Esophagus muscularis mucosa (tissue), 4 donors: ENCODE measurements at regions not wholly inside any gene's neighbourhood (a gene's known extent, or its start where the extent isn't known, plus 50 kb on each side); places are given as distances from the start of the nearest gene placed in this dataset.

ENCODE experiments used
- DNase-seq: peaks from one replicate; pipeline ENCODE4 v3.0.0-alpha.2; 2017; ENCODE audit errors: extremely low spot score
- H3K27ac ChIP-seq, 4 donors: fragments of 200-600 bp; sonication (generic); replicated peaks in 1 of 4; 1 replicate in 3 of 4; 2 replicates in 1 of 4; pipeline ENCODE4 v1.5.1; 2016 to 2019; ENCODE audit warnings: mild to moderate bottlenecking in 1 of 4
- H3K27me3 ChIP-seq, 4 donors: fragments of 200-600 bp; sonication (generic); one replicate each; pipeline versions ENCODE4 v1.5.1 to v1.6.0; 2016 to 2019
- H3K36me3 ChIP-seq, 4 donors: fragments of 200-600 bp; sonication (generic); one replicate each; pipeline ENCODE4 v1.5.1; 2016 to 2019
- H3K4me1 ChIP-seq, 4 donors: fragments of 200-600 bp; sonication (generic); one replicate each; pipeline ENCODE4 v1.5.1; 2016 to 2019
- H3K4me3 ChIP-seq, 4 donors: fragments of 200-600 bp; sonication (generic); 1 replicate in 2 of 4; 2 replicates in 2 of 4; pipeline ENCODE4 v1.5.1; 2016 to 2019; ENCODE audit warnings: mild to moderate bottlenecking in 4 of 4, moderate library complexity in 1 of 4
- H3K9me3 ChIP-seq, 4 donors: fragments of 200-600 bp; sonication (generic); 1 replicate in 3 of 4; 2 replicates in 1 of 4; pipeline ENCODE4 v1.5.1; 2016 to 2019
- EP300 ChIP-seq: sonication (generic); formaldehyde crosslinking; IDR thresholded peaks from one replicate; pipeline ENCODE4 v1.6.1; 2017; ENCODE audit warnings: antibody characterized with exemption
- POLR2A ChIP-seq: fragments of 450-650 bp; IDR thresholded peaks from one replicate; pipeline ENCODE4 v1.6.1; 2017; ENCODE audit warnings: antibody characterized with exemption, moderate library complexity, mild to moderate bottlenecking, low read depth
- POLR2AphosphoS5 ChIP-seq, 2 donors: sonication (generic); formaldehyde crosslinking; IDR thresholded peaks; one replicate each; pipeline ENCODE4 v1.6.1; 2017; ENCODE audit warnings: antibody characterized with exemption in 2 of 2
- WGBS: methylation state at CpG from one replicate; pipeline ENCODE4 v1.1.5; 2018; 5-methylcytosine and 5-hydroxymethylcytosine counted together
- intact Hi-C: fragments of 100-400 bp; cut with DNase I; formaldehyde crosslinking; loops from one replicate; pipeline ENCODE4 v1.15.1; 2023
- TF ChIP-seq, protein P1 (sequence below), 3 experiments: fragments of 200-600 bp in 2 of 3; fragments of 450-650 bp in 1 of 3; sonication (generic) in 2 of 3; IDR thresholded peaks; one replicate each; pipeline ENCODE4 v1.5.1; 2017 to 2019; ENCODE audit warnings: antibody characterized with exemption in 3 of 3, mild to moderate bottlenecking in 2 of 3, moderate library complexity in 1 of 3

DNA sequence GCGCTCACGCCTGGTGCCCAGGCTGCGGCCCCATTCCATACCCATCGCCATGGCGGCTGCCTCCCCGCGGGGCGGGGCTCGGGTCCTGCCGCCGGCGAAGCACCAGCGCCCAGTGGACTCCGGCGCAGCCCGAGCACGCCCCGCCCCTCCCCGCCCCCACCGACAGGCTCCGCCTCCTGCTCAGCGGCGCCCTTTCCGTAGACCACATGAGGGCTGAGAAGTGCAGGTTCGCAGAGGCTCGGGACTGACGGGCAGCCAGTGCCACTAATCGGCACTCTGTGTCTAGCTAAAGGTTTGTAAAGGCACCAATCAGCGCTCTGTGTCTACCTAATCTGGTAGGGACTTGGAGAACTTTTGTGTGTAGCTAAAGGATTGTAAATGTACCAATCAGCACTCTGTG, 352.2 kb upstream of the AMELY start:
- Histone ChIP-seq H3K4me1 (no peaks in the 10 kb centered on the region), H3K4me3 (no peak overlapping the region), H3K27ac (no peak overlapping the region), H3K27me3 (no peaks in the 10 kb centered on the region), H3K36me3 (no peaks in the 10 kb centered on the region), H3K9me3 (no peaks in the 10 kb centered on the region)
- no peak for DNase-seq
- intact Hi-C loops, result no loop called here
- TF ChIP-seq, protein P1, sequence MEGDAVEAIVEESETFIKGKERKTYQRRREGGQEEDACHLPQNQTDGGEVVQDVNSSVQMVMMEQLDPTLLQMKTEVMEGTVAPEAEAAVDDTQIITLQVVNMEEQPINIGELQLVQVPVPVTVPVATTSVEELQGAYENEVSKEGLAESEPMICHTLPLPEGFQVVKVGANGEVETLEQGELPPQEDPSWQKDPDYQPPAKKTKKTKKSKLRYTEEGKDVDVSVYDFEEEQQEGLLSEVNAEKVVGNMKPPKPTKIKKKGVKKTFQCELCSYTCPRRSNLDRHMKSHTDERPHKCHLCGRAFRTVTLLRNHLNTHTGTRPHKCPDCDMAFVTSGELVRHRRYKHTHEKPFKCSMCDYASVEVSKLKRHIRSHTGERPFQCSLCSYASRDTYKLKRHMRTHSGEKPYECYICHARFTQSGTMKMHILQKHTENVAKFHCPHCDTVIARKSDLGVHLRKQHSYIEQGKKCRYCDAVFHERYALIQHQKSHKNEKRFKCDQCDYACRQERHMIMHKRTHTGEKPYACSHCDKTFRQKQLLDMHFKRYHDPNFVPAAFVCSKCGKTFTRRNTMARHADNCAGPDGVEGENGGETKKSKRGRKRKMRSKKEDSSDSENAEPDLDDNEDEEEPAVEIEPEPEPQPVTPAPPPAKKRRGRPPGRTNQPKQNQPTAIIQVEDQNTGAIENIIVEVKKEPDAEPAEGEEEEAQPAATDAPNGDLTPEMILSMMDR (IDR thresholded peaks at IDR 0.05), result no peak
- no peak for TF ChIP-seq EP300
- no CpG with 5 or more reads among the region's 29 CpGs for WGBS

DNA sequence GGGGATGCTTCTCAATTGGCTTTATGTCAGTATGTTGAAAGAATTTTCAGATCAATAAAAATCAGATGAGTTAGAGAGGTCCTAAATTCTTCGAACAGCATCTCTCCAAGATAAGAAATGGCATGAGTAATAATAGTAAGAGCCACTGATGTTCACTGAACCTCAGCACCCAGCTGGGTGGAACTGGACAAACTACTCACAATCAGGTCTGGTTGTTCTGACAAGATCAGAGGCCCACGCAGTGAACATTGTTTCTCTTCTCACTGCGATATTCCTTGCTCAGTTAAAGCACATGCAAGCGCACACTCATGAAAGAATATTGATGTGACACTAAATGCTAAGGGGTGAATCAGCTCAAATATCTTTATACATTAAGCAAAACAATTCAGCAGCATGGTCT, 351.0 kb upstream of the AMELY start:
- Histone ChIP-seq H3K27ac (no peak overlapping the region), H3K27me3 (no peaks in the 10 kb centered on the region), H3K9me3 (no peaks in the 10 kb centered on the region), H3K4me3 (no peak overlapping the region), H3K4me1 (no peaks in the 10 kb centered on the region), H3K36me3 (no peaks in the 10 kb centered on the region)
- intact Hi-C loops, result no loop called here
- WGBS, result no CpG with 5 or more reads among the region's 4 CpGs
- TF ChIP-seq POLR2AphosphoS5 (IDR thresholded peaks at IDR 0.05) (no peak), EP300 (no peak), POLR2A (no peak)
- TF ChIP-seq, protein P1 (IDR thresholded peaks at IDR 0.05), result no peak
- DNase-seq, result no peak

DNA sequence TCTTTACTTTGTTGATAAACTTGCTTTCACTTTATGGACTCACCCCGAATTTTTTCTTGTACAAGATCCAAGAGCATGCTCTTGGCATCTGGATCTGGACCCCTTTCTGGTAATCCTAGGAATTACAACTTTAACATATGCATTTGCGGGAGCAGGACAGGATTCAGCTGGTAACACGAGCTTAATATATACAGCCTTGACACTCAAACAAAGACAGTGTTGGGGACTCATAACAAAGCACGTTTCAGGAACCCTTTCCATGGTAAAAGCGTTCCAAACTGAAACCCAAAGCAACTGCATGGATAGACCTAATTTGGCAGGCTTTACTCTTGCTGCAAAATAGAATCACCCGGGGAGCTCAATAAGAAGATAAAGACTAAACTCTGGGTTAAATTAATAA, 349.7 kb upstream of the AMELY start:
- no peak for DNase-seq
- no peak overlapping the region for H3K4me3 ChIP-seq
- TF ChIP-seq POLR2AphosphoS5 (IDR thresholded peaks at IDR 0.05) (no peak), POLR2A (no peak), EP300 (no peak)
- TF ChIP-seq, protein P1 (IDR thresholded peaks at IDR 0.05), result no peak
- H3K36me3 ChIP-seq, result no peaks in the 10 kb centered on the region
- no CpG with 5 or more reads among the region's 6 CpGs for WGBS
- no peaks in the 10 kb centered on the region for H3K9me3 ChIP-seq
- no peak overlapping the region for H3K27ac ChIP-seq
- intact Hi-C loops, result no loop called here
- H3K4me1 ChIP-seq, result no peaks in the 10 kb centered on the region
- H3K27me3 ChIP-seq, result no peaks in the 10 kb centered on the region

DNA sequence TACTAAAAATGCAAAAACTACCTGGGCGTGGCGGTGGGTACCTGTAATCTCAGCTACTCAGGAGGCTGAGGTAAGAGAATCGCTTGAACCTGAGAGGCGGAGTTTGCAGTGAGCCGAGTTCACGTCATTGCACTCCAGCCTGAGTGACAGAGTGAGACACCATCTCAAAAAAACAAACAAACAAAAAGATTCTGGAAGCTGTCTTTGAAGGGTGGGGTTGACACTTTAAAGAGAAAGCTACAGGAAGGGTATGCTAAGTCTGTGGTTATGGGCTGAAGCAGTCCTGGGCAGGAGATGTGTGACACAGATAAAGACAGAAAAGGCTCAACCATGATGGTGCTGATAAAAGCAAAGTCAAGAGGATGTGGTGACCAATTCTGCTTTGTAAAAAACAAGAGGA, 328.5 kb upstream of the AMELY start:
- Histone ChIP-seq H3K36me3 (no peaks in the 10 kb centered on the region), H3K9me3 (no peaks in the 10 kb centered on the region), H3K4me3 (no peak overlapping the region), H3K4me1 (no peaks in the 10 kb centered on the region), H3K27ac (no peak overlapping the region), H3K27me3 (no peaks in the 10 kb centered on the region)
- WGBS, result no CpG with 5 or more reads among the region's 6 CpGs
- no peak for DNase-seq
- TF ChIP-seq POLR2A (no peak), POLR2AphosphoS5 (IDR thresholded peaks at IDR 0.05) (no peak), EP300 (no peak)
- TF ChIP-seq, protein P1 (IDR thresholded peaks at IDR 0.05), result no peak
- intact Hi-C loops, result no loop called here

DNA sequence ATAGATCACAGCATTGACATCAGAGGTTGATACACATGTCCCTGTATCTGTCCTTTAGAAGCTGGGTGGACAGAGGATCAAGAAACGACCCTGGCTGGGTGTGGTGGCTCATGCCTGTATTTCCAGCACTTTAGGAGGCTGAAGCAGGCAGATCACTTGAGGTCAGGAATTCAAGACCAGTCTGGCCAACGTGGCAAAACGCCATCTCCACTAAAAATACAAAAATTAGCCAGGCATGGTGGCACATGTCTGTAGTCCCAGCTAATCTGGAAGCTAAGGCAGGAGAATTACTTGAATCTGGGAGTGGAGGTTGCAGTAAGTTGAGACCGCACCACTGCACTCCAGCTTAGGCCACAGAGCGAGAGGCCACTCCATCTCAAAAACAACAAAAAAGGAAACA, 300.4 kb upstream of the AMELY start:
- Histone ChIP-seq H3K27ac (no peak overlapping the region), H3K4me1 (no peaks in the 10 kb centered on the region), H3K36me3 (no peaks in the 10 kb centered on the region), H3K27me3 (no peaks in the 10 kb centered on the region), H3K4me3 (no peak overlapping the region), H3K9me3 (no peaks in the 10 kb centered on the region)
- TF ChIP-seq, protein P1 (IDR thresholded peaks at IDR 0.05), result no peak
- no peak for TF ChIP-seq POLR2AphosphoS5 (IDR thresholded peaks at IDR 0.05)
- TF ChIP-seq POLR2A, result no peak
- TF ChIP-seq EP300, result no peak
- DNase-seq, result no peak
- WGBS, result no CpG with 5 or more reads among the region's 5 CpGs
- intact Hi-C loops, result no loop called here
